Endothelial cell of umbilical vein (primary cell): ENCODE measurements at regions not wholly inside any gene's neighbourhood (a gene's known extent, or its start where the extent isn't known, plus 50 kb on each side); places are given as distances from the start of the nearest gene placed in this dataset.

Experiments
- BruUV-seq: library from RNA; stranded (reverse); fragments of 400-500 nt; replicated peaks from 2 replicates; lab custom pipeline; 2021; lab: Mats Ljungman, UMichigan
- CTCF ChIA-PET: fragments of 300-600, 350-600 bp; sonication (Branson Sonifier 250); formaldehyde crosslinking; loops from one replicate; lab custom pipeline; 2021; ENCODE audit warnings: antibody characterized with exemption, inconsistent platforms; lab: Charles Lee
- POLR2A ChIA-PET: fragments of 300-600, 350-600 bp; sonication (Branson Sonifier 250); formaldehyde crosslinking; loops from one replicate; lab custom pipeline; 2021; ENCODE audit warnings: antibody characterized with exemption, inconsistent platforms; lab: Charles Lee
- DNase-seq: peaks from one replicate; pipeline ENCODE4 v3.0.0-alpha.2; 2011; ENCODE audit warnings: low read depth, low spot score
- FAIRE-seq: peaks from 2 replicates; lab custom pipeline; 2011; peaks lifted over from hg19 to GRCh38; lab: Jason Lieb, UNC
- H2AFZ ChIP-seq: 2 replicates; pipeline ENCODE4 v1.6.0; 2012; ENCODE audit warnings: low read depth, low read length, control low read depth, inconsistent platforms
- H3K27ac ChIP-seq: 2 replicates; pipeline ENCODE4 v1.5.1; 2011; ENCODE audit warnings: low read depth, mild to moderate bottlenecking, control low read depth, low read length, moderate library complexity; ENCODE audit not compliant: insufficient read depth
- H3K27me3 ChIP-seq, 2 experiments: 2 replicates each; pipeline versions ENCODE4 v1.6.0 to v1.6.1; 2011; ENCODE audit warnings: low read length in 2 of 2, mixed read lengths in 1 of 2; ENCODE audit not compliant: control insufficient read depth in 2 of 2, insufficient read depth in 2 of 2
- H3K36me3 ChIP-seq, 2 experiments: 2 replicates in 1 of 2; 3 replicates in 1 of 2; pipeline ENCODE4 v1.5.1; 2011; ENCODE audit warnings: low read length in 2 of 2, mild to moderate bottlenecking in 1 of 2, moderate library complexity in 1 of 2; ENCODE audit not compliant: control insufficient read depth in 2 of 2, insufficient read depth in 2 of 2; ENCODE audit errors: extremely low read depth in 1 of 2
- H3K4me1 ChIP-seq: 3 replicates; pipeline ENCODE4 v1.5.1; 2011; ENCODE audit warnings: mild to moderate bottlenecking, low read length; ENCODE audit not compliant: control insufficient read depth, insufficient read depth; ENCODE audit errors: extremely low read depth
- H3K4me2 ChIP-seq: 2 replicates; pipeline ENCODE4 v1.6.1; 2011; ENCODE audit warnings: low read length, control low read depth, mixed read lengths; ENCODE audit not compliant: insufficient read depth
- H3K4me3 ChIP-seq, 3 experiments: fragments of 200-600 bp in 1 of 3; sonication (generic), shearing (Covaris generic) in 1 of 3; replicated peaks in 1 of 3; 2 replicates each; pipeline ENCODE4 v1.5.1; 2011 to 2016; ENCODE audit warnings: control low read depth in 3 of 3, low read length in 3 of 3, mild to moderate bottlenecking in 2 of 3, inconsistent platforms in 1 of 3, low read depth in 1 of 3, moderate library complexity in 1 of 3; ENCODE audit not compliant: insufficient read depth in 1 of 3
- H3K79me2 ChIP-seq: 2 replicates; pipeline ENCODE4 v1.6.0; 2012; ENCODE audit warnings: low read length, inconsistent platforms; ENCODE audit not compliant: control insufficient read depth, insufficient read depth
- H3K9ac ChIP-seq: replicated peaks from 2 replicates; pipeline ENCODE3; 2011; ENCODE audit warnings: low read length, control low read depth; ENCODE audit not compliant: insufficient read depth; ENCODE audit errors: extremely low read depth
- H3K9me1 ChIP-seq: replicated peaks from 3 replicates; pipeline ENCODE4 v1.6.0; 2011; ENCODE audit warnings: mild to moderate bottlenecking, low read length; ENCODE audit not compliant: control insufficient read depth, insufficient read depth; ENCODE audit errors: extremely low read depth
- H3K9me3 ChIP-seq: replicated peaks from 2 replicates; pipeline ENCODE4 v1.5.1; 2012; ENCODE audit warnings: low read length, inconsistent platforms; ENCODE audit not compliant: control insufficient read depth, insufficient read depth
- H4K20me1 ChIP-seq: replicated peaks from 2 replicates; pipeline ENCODE3; 2011; ENCODE audit warnings: mild to moderate bottlenecking, low read length; ENCODE audit not compliant: control insufficient read depth, insufficient read depth; ENCODE audit errors: extremely low read depth
- CTCF ChIP-seq, 2 donors: IDR thresholded peaks; 1 replicate in 1 of 2; 2 replicates in 1 of 2; pipeline ENCODE4 v1.5.1; 2011; ENCODE audit warnings: low read length in 2 of 2, mild to moderate bottlenecking in 2 of 2, moderate library complexity in 2 of 2, control low read depth in 1 of 2, inconsistent platforms in 1 of 2, low read depth in 1 of 2; ENCODE audit not compliant: insufficient read depth in 1 of 2; ENCODE audit errors: extremely low read depth in 1 of 2
- EZH2 ChIP-seq: IDR thresholded peaks from 2 replicates; pipeline ENCODE4 v1.6.1; 2012; ENCODE audit warnings: borderline replicate concordance, low read depth, mild to moderate bottlenecking, moderate library complexity, low read length, inconsistent platforms; ENCODE audit not compliant: severe bottlenecking
- FOS ChIP-seq: IDR thresholded peaks from 2 replicates; pipeline ENCODE4 v1.6.1; 2011; ENCODE audit warnings: mild to moderate bottlenecking, low read length, moderate library complexity, borderline replicate concordance; ENCODE audit not compliant: insufficient read depth
- GATA2 ChIP-seq: IDR thresholded peaks from 2 replicates; pipeline ENCODE4 v1.7.0; 2011; ENCODE audit warnings: low read depth, mild to moderate bottlenecking, moderate library complexity, mixed read lengths, low read length; ENCODE audit not compliant: insufficient read length, insufficient read depth
- JUN ChIP-seq: IDR thresholded peaks from 2 replicates; pipeline ENCODE4 v1.6.1; 2011; ENCODE audit warnings: borderline replicate concordance, low read depth; ENCODE audit not compliant: insufficient read length, insufficient read depth
- MAX ChIP-seq: IDR thresholded peaks from 2 replicates; pipeline ENCODE4 v1.6.1; 2011; ENCODE audit not compliant: insufficient read depth, insufficient read length
- POLR2A ChIP-seq: IDR thresholded peaks from 2 replicates; pipeline ENCODE4 v1.6.1; 2012; ENCODE audit warnings: low read depth, mild to moderate bottlenecking, control low read depth, low read length
- dilution Hi-C: fragments of 300-500 bp; cut with MboI; formaldehyde crosslinking; loops from one replicate; pipeline ENCODE4 v1.15.0; 2019; ENCODE audit warnings: low sequenced_read_pairs; ENCODE audit not compliant: extremely low pct_ligation_motif_present
- intact Hi-C: fragments of 100-400 bp; cut with micrococcal nuclease; formaldehyde crosslinking; loops from one replicate; pipeline ENCODE4 v1.10.0; 2022

GRCh38 chr2:234765279-234765678 is 186.5 kb upstream of the SH3BP4 start:
- FAIRE-seq = no peak
- intact Hi-C loops (no loop called here), dilution Hi-C loops (no loop called here)
- H3K79me2 ChIP-seq = no peaks in the 10 kb centered on the region
- DNase-seq = no peak
- H3K4me2 ChIP-seq = no peak overlapping the region
- H3K4me1 ChIP-seq = no peaks in the 10 kb centered on the region
- no peak overlapping the region for H2AFZ ChIP-seq
- no peak for TF ChIP-seq GATA2
- no peak for TF ChIP-seq POLR2A
- TF ChIP-seq EZH2 = no peak
- POLR2A ChIA-PET = no interaction called here
- no peaks in the 10 kb centered on the region for H4K20me1 ChIP-seq
- H3K9me3 ChIP-seq = no peaks in the 10 kb centered on the region
- H3K27ac ChIP-seq = no peak overlapping the region
- no peaks in the 10 kb centered on the region for H3K36me3 ChIP-seq
- BruUV-seq = no TSS peak
- CTCF ChIA-PET = no interaction called here
- no peak overlapping the region for H3K4me3 ChIP-seq
- peaks cover 2% of the 10 kb centered on the region in 2 experiments for H3K27me3 ChIP-seq
- H3K9ac ChIP-seq = no peak overlapping the region
- H3K9me1 ChIP-seq = no peaks in the 10 kb centered on the region

GRCh38 chr2:234764372-234764771 is 187.4 kb upstream of the SH3BP4 start:
- Histone ChIP-seq H3K4me2 (no peak overlapping the region), H3K9ac (no peak overlapping the region), H3K79me2 (no peaks in the 10 kb centered on the region), H3K4me3 (no peak overlapping the region), H3K27me3 (peaks cover 2% of the 10 kb centered on the region in 2 experiments), H3K36me3 (no peaks in the 10 kb centered on the region), H2AFZ (no peak overlapping the region), H3K9me1 (no peaks in the 10 kb centered on the region), H3K4me1 (no peaks in the 10 kb centered on the region), H3K9me3 (no peaks in the 10 kb centered on the region), H3K27ac (no peak overlapping the region), H4K20me1 (no peaks in the 10 kb centered on the region)
- ChIA-PET POLR2A (no interaction called here), CTCF (no interaction called here)
- no peak for FAIRE-seq
- dilution Hi-C loops (no loop called here), intact Hi-C loops (no loop called here)
- TF ChIP-seq FOS (no peak), CTCF (IDR thresholded peaks at IDR 0.05; ENCODE audit: extremely low read depth in 1 of 2, insufficient read depth in 1 of 2, low read depth in 1 of 2, low read length in 2 of 2) (no peak), JUN (no peak), MAX (no peak), GATA2 (no peak)
- no TSS peak for BruUV-seq
- DNase-seq = no peak
